COLO829 (cell line): ENCODE measurements at regions not wholly inside any gene's neighbourhood (a gene's known extent, or its start where the extent isn't known, plus 50 kb on each side); places are given as distances from the start of the nearest gene placed in this dataset.

Experiments
- DNase-seq: peaks from one replicate; pipeline ENCODE4 v3.0.0; 2012; ENCODE audit warnings: low spot score

DNA sequence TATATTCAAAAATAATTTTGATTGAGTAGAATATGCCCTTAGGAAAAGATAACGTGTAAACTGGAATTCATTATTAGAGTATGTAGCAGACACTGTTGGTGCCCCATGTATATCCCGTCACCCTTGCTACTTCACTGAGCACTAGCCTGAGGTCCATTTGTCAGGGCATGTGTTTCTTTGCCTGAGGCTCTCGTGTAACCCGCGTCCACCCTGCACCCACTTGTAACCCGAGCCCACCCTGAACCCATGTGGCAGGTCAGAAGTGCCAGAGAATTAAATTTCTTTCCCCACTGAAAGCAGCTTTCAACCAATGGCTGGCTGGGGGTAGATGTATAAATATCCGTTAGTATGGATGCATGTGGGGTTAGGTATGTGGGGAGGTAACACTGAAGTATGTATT is 474.2 kb upstream of the ZNF385D start:
- DNase-seq, result no peak

- no peak for DNase-seq
These were observed 477.7 kb upstream of the ZNF385D start for GRCh38 chr3:22228705-22229104.

- DNase-seq, result no peak
These were observed 480.1 kb upstream of the ZNF385D start for GRCh38 chr3:22231061-22231460.

DNA sequence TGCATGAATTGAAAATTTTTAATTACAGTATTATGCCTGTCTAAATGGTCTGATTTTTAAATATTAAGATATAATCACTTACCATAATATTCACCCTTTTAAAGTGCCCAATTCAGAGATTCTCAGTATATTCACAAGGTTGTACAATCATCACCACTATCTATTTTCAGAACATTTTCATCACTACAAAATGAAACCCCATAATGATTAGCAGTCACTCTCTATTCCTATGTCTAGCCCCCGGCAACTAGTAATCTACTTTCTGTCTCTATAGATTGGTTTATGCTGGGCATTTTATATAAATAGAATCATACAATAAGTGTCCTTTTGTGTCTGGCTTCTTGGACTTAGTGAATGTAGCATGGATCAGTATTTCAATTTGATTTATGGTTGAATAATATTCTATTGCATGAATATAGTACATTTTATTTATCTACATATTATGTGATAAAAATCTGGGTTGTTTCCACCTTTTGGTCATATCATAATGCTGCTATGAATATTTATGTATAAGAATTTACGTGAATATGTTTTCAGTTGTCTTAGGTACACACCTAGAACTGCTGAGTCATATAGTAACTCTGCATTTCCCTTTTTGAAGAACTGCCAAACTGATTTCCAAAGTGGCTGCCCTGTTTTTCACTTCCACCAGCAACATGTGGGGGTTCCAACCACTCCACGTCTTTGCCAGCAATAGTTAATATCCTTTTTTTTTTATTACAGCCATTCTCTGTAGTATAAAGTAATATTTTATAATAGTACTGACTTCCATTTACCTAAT is 485.7 kb upstream of the ZNF385D start:
- DNase-seq, result no peak

DNA sequence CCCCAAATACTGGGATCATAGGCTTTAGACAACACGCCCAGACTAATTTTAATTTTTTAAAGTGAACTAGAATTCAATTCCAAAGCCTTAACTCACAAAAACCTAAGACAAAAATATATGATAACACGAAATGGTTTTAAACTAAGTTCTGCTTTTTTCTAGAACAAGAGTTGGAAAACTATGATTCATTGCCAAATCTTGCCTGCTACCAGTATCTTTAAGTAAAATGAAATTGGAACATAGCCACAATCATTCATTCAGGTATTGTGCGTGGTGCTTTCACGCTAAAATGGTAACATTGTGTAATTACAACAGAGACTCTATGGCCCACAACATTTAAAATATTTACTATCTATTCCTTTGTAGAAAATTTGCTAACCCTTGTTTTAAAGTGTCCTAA is 488.0 kb upstream of the ZNF385D start:
- DNase-seq, result no peak

DNA sequence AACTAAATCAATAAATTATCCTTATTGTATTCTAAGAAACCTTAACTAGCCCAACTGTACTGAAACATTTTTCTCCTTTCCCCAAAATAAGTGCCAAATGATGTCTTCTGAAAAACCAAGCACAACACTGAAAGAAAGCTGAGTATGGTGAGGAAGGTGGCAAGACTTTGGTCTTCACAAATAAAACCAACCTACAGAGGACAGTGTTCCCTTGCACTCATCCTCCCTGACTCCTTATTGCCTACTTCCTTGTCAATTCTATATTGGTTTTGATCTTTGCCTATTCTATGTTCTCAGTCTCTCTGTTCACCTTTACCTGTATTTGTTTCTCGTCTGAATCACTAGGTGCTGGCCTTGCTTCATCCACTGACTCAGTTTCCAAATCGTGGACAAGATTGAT is 490.1 kb upstream of the ZNF385D start:
- DNase-seq, result no peak

GRCh38 chr3:22244761-22245521 is 493.9 kb upstream of the ZNF385D start:
- peak; percentile 4 for DNase-seq

- DNase-seq, result no peak
These were observed 495.0 kb upstream of the ZNF385D start for GRCh38 chr3:22245811-22246583.

DNA sequence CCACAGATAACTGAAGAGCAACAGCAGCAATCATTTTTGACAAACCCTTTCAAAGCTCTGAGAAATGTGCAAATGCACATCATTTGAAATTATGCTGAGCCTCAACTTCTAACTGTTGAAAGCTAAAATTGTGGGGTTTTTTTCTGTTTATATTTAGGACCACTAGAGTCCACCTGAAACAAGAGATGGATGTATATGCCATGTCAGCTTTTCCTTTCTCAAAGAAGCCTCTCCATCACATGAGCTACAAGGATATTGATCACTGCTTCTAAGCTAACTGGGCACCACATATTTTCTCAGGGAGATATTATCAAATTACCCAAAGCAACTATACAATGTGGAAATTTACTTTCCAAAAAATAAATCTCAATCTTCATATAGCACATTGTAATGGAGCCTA is 498.6 kb upstream of the ZNF385D start:
- no peak for DNase-seq

DNA sequence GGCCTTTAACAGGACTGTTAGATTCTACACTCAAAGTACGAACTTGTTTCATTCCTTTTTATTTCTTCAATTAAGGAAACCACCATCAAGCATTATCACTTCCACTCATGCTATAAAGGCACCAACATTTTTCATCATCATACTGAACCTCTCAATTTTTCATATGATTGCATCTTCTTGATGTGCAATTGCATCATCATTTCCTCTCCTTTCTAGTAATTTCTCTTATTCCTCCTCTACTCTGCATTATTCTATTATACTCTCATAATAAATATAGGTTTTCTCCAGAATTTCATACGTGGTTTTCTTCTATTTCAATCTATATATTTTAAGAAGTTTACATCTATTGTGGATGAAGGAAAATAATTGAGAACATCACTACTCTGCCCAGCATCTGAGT is 506.2 kb upstream of the ZNF385D start:
- DNase-seq, result no peak

DNA sequence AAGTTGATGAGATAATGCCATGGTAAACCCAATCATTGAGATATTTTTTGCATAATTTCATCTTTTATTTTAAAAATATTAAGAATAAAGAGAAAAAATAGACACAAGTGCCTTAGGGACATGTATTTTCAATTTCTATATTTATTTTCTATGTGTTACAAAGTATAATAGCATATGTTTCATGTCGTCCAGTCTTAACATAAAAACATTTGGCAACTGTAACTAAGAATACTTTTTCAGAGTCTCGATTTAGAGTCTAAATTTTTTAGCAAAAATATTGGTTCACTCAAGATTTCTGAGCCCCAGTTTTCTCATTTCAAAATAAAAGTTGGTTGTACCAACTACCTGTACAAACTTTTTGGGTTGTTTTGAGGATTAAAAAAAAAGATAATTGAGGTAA is 511.4 kb upstream of the ZNF385D start:
- DNase-seq, result no peak

DNA sequence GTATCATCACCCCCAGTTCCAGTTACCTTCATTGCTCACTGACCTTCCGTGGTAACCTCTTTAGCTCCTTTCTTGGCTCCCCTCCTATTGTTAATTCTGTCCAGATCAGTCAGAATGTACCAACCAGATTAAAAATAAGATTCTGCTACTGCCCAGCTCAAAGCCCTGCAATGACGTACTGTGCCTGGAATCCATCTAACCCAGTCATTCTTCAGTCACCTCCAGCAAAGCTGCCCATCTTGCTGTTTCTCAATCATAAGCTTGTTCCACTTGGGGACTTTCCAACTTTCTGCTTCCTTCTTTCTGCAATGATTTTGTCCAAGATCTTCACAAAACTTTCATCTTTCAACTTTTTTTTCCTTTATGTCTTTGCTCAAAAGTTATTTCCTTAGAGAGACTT is 512.0 kb upstream of the ZNF385D start:
- DNase-seq, result no peak

DNA sequence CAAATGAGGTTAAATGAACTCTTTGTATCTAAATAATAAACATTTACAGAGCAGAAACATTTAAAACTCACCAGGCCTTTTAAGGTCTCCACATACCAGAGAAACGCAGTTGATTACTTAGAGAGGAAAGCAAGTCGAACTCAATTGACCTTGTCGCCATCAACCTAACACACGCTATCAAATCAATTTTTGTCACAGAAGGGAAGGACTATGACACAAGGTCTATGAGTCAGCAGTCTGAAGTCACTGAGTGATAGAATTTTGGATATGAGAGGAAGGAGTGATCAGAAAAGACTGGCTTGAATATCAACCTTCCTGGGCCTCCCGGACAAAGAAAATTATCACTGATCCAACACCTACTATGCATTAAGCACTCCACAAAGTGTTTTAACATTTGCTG is 514.4 kb upstream of the ZNF385D start:
- DNase-seq, result no peak

DNA sequence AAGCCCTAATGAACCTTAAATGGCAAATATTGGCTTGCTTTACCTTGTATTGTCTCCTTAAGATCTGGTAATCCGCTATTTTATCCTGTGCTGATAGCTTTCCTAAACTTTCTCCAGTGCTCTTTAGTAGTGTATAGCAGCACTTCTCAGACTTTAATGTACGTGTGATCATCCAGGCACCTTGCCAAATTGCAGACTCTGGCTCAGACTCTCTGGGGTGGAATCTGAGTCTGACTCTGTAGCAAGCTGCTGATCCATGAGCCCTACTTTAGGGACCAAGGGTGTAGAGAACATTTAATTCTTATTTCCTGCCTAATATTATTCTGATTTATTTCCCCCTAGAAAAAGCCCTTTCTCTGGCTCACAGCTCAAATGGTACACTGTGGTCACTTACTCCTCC is 518.8 kb upstream of the ZNF385D start:
- DNase-seq, result no peak

- no peak for DNase-seq
These were observed 525.3 kb upstream of the ZNF385D start for GRCh38 chr3:22276351-22276750.

GRCh38 chr3:22284559-22284958 is 533.5 kb upstream of the ZNF385D start:
- no peak for DNase-seq

- DNase-seq, result no peak
These were observed 537.7 kb upstream of the ZNF385D start for GRCh38 chr3:22288756-22289155.

DNA sequence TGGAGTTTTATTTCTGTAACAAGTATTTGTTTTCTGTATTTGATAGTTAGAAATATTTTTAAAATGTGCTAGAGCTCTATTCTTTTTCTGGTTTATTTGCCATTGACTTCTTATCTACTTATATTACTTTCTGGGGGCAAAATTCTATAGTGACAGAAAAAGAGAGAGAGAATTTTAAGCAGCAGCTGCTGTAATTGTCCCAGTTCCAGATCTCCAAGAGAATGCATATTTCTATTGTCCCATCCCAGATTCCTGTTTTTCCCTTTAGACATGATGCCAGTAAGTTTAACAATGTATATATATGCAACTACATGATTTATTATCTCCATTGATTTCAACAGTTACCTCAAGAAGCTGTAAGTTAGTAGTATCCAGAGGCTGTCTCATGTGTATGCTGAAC is 541.7 kb upstream of the ZNF385D start:
- DNase-seq, result no peak

DNA sequence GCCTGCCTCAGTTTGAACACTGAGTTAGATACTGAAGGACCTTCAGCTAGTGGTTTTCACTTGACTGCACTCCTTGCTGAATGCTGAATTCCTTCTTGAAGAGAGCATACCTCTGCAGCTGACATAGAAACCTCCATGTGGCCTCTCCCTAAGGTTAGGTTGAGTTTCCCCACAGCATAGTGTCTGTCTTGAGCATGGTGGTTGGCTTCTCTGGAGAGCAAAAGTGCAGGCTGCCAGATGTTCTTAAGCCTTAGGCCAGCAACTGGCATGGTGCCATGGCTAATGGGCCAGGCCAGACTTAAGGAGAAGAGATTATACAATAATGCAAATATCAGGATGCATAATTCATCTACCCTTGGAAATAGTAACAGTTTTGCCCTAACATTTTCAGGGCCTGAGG is 545.6 kb upstream of the ZNF385D start:
- DNase-seq, result no peak

- no peak for DNase-seq
These were observed 546.4 kb upstream of the ZNF385D start for GRCh38 chr3:22297436-22297835.

GRCh38 chr3:22306454-22306853 is 555.4 kb upstream of the ZNF385D start:
- DNase-seq, result no peak

DNA sequence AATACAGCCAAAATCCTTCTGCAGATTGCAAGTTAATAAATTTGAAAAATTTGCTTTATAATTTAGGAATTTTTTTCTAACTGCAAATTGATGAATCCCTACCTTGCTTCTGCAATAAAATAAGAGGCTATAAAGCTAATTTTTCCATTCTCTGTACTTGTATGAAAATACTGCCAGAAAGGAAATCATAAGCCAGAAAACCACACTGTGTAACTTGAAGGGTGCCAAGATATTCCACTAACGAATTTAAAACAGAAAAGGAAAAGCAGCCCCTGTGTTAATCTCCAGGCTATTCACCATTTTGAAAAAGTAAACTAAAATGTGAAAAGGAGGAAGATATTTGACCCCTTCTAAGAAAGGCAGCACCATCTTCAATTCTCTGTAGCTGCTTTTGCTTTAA is 557.9 kb upstream of the ZNF385D start:
- no peak for DNase-seq

- DNase-seq, result no peak
These were observed 564.9 kb upstream of the ZNF385D start for GRCh38 chr3:22315925-22316324.
